Heart left ventricle (tissue), 16 donors: ENCODE measurements at regions not wholly inside any gene's neighbourhood (a gene's known extent, or its start where the extent isn't known, plus 50 kb on each side); places are given as distances from the start of the nearest gene placed in this dataset.

ENCODE experiments used
- ATAC-seq, 4 donors: fragments of 200-7000 bp; cut with Tn5 transposase; one replicate each; pipeline ENCODE4 v1.9.1; 2020 to 2022; ENCODE audit warnings: moderate library complexity in 4 of 4, mild to moderate bottlenecking in 3 of 4, moderate number of reproducible peaks in 1 of 4
- DNase-seq, 5 donors: peaks; one replicate each; pipeline ENCODE4 v3.0.0-alpha.2; 2020
- H3K27ac ChIP-seq, 12 donors: fragments of 200-600 bp; sonication (generic) in 4 of 12; one replicate each; pipeline versions ENCODE4 v1.5.0 to v1.8.0; 2016 to 2022; ENCODE audit warnings: mild to moderate bottlenecking in 2 of 12
- H3K27me3 ChIP-seq, 9 donors: fragments of 200-600 bp; sonication (generic) in 2 of 9; one replicate each; pipeline versions ENCODE4 v1.5.1 to v1.8.0; 2016 to 2022; ENCODE audit warnings: mild to moderate bottlenecking in 3 of 9
- H3K36me3 ChIP-seq, 9 donors: fragments of 200-600 bp; sonication (generic) in 2 of 9; one replicate each; pipeline versions ENCODE4 v1.5.0 to v1.8.0; 2018 to 2022; ENCODE audit warnings: mild to moderate bottlenecking in 2 of 9
- H3K4me1 ChIP-seq, 12 donors: fragments of 200-600 bp; sonication (generic) in 4 of 12; one replicate each; pipeline versions ENCODE4 v1.5.0 to v1.8.0; 2016 to 2022; ENCODE audit warnings: mild to moderate bottlenecking in 3 of 12
- H3K4me3 ChIP-seq, 12 donors: fragments of 200-600 bp; sonication (generic) in 4 of 12; one replicate each; pipeline versions ENCODE4 v1.5.0 to v1.8.0; 2017 to 2022; ENCODE audit warnings: mild to moderate bottlenecking in 9 of 12, moderate library complexity in 4 of 12
- H3K9me3 ChIP-seq, 12 donors: fragments of 200-600 bp; sonication (generic) in 4 of 12; one replicate each; pipeline versions ENCODE4 v1.5.0 to v1.8.0; 2016 to 2022; ENCODE audit warnings: mild to moderate bottlenecking in 1 of 12
- CTCF ChIP-seq, 12 donors: fragments of 200-600 bp; sonication (generic) in 4 of 12; IDR thresholded peaks; one replicate each; pipeline versions ENCODE4 v1.5.0 to v1.8.0; 2018 to 2022; ENCODE audit warnings: antibody characterized with exemption in 12 of 12, mild to moderate bottlenecking in 5 of 12
- POLR2A ChIP-seq, 2 donors: fragments of 450-650 bp; IDR thresholded peaks; one replicate each; pipeline ENCODE4 v1.6.1; 2017; ENCODE audit warnings: antibody characterized with exemption in 2 of 2, mild to moderate bottlenecking in 2 of 2, moderate library complexity in 2 of 2
- WGBS, 4 donors: extraction: QIAGEN DNeasy Blood & Tissue Kit in 2 of 4; methylation state at CpG; one replicate each; pipeline versions ENCODE4 v1.1.5 to v1.1.7; 2013 to 2018; 5-methylcytosine and 5-hydroxymethylcytosine counted together
- intact Hi-C, 10 donors: fragments of 100-400 bp; cut with DNase I; formaldehyde crosslinking; loops; one replicate each; pipeline versions ENCODE4 v1.11.1 to v1.14.2; 2022
- donor health status: ischemic (EF 13 %, LVEDD 7.1; RV severe dilation, severe dysfunction).
- donor health status: healthy with polysubstance abuse.
- donor health status: DM: no; HTN: yes; CAD: no.
- donor health status: DM: no; HTN: no; CAD: no.
- donor health status: ischemic (EF 25% LVEDD 6.9; RV normal size, moderate dysfunction).
- donor health status: ischemic (EF 25% LVEDD 5.7; RV mildly dilated, moderate dysfunction).
- donor health status: healthy.
- donor health status: DM: yes; HTN: yes; CAD: no.
- donor health status: ischemic (EF 35%, LVEDD 5.7; RV mildly dilated, moderate dysfunction).
- donor health status: nonischemic (EF 11% LVEDD 7.7; RV severe dilation, severe dysfunction).
- donor health status: DM: yes; HTN: yes; CAD: no.
- donor health status: PGD.
- donor health status: ischemic (EF 29% LVEDD 5.4; RV normal size, mild dysfunction).
- donor health status: nonischemic (EF 23%, LVEDD 6.1; RV moderate dilation, normal function).

GRCh38 chr9:87813119-87813463, 69.6 kb upstream of the SPATA31E1 start:
- intact Hi-C loops: loop anchor here (1.0 to 5.0 kb wide), 7 partner anchors 126 to 476 kb away; no protein-coding TSS in a partner anchor

GRCh38 chr9:87816036-87816435, 66.6 kb upstream of the SPATA31E1 start:
- Histone ChIP-seq H3K27me3 (peaks cover 0 to 3% (median 0%) of the 10 kb centered on the region in 9 donors), H3K36me3 (no peaks in the 10 kb centered on the region), H3K4me1 (peaks cover 0 to 16% (median 0%) of the 10 kb centered on the region in 12 donors), H3K27ac (no peak overlapping the region), H3K4me3 (no peak overlapping the region), H3K9me3 (no peaks in the 10 kb centered on the region)
- DNase-seq: no peak
- 1 to 11% (median 3%) methylated on average over 2 of the region's 2 CpGs for WGBS, 4 donors
- intact Hi-C loops: no loop called here
- no peak for TF ChIP-seq POLR2A (IDR thresholded peaks at IDR 0.05)
- TF ChIP-seq CTCF (IDR thresholded peaks at IDR 0.05): no peak
- ATAC-seq: peak in 3 of 4 donors; percentile 42 to 54 (median 48)

More at GRCh38 chr9:87813119-87813463, 69.6 kb upstream of the SPATA31E1 start:
- 46 to 66% (median 63%) methylated on average over 6 to 7 of the region's 7 CpGs for WGBS, 4 donors
- Histone ChIP-seq H3K36me3 (no peaks in the 10 kb centered on the region), H3K27ac (no peak overlapping the region), H3K4me3 (no peak overlapping the region), H3K4me1 (peaks cover 0 to 16% (median 0%) of the 10 kb centered on the region in 12 donors), H3K27me3 (peaks cover 0 to 23% (median 0%) of the 10 kb centered on the region in 9 donors), H3K9me3 (peaks cover 0 to 9% (median 0%) of the 10 kb centered on the region in 12 donors)
- ATAC-seq (no peak), DNase-seq (no peak)
- TF ChIP-seq POLR2A (IDR thresholded peaks at IDR 0.05) (no peak), CTCF (IDR thresholded peaks at IDR 0.05) (peak in 1 of 12 donors; percentile 2)

- DNase-seq (no peak), ATAC-seq (no peak)
- no peaks in the 10 kb centered on the region for H3K27me3 ChIP-seq
- intact Hi-C loops: no loop called here
- H3K4me1 ChIP-seq: peaks cover 0 to under 1% (median 0%) of the 10 kb centered on the region in 12 donors
- H3K27ac ChIP-seq: no peak overlapping the region
- H3K36me3 ChIP-seq: no peaks in the 10 kb centered on the region
- no peaks in the 10 kb centered on the region for H3K9me3 ChIP-seq
- TF ChIP-seq CTCF (IDR thresholded peaks at IDR 0.05) (no peak), POLR2A (IDR thresholded peaks at IDR 0.05) (no peak)
- WGBS, 4 donors: 79 to 90% (median 84%) methylated on average over 3 of the region's 3 CpGs
- H3K4me3 ChIP-seq: no peak overlapping the region
Measured at GRCh38 chr9:87818308-87818707, 64.4 kb upstream of the SPATA31E1 start.

GRCh38 chr9:87824216-87824875, 58.3 kb upstream of the SPATA31E1 start:
- WGBS, 4 donors: 91 to 97% (median 93%) methylated on average over 22 to 31 of the region's 31 CpGs
- no peak overlapping the region for H3K27ac ChIP-seq
- peaks cover 0 to 7% (median 0%) of the 10 kb centered on the region in 9 donors for H3K27me3 ChIP-seq
- no peaks in the 10 kb centered on the region for H3K4me1 ChIP-seq
- ATAC-seq: peak in 1 of 4 donors; percentile 22
- DNase-seq: no peak
- H3K4me3 ChIP-seq: no peak overlapping the region
- TF ChIP-seq POLR2A (IDR thresholded peaks at IDR 0.05): no peak
- no peak for TF ChIP-seq CTCF (IDR thresholded peaks at IDR 0.05)
- H3K9me3 ChIP-seq: no peaks in the 10 kb centered on the region
- H3K36me3 ChIP-seq: no peaks in the 10 kb centered on the region
- intact Hi-C loops: no loop called here
